MM.1S (cell line): ENCODE measurements at regions not wholly inside any gene's neighbourhood (a gene's known extent, or its start where the extent isn't known, plus 50 kb on each side); places are given as distances from the start of the nearest gene placed in this dataset.
"Not testable (repeated sequence)": the region's sequence is repeated elsewhere in the genome, so short reads cannot be mapped to it uniquely, and the experiment has no call there.

Experiments
- DNase-seq: peaks from one replicate; pipeline ENCODE4 v3.0.0-alpha.2; 2015
- H2AFZ ChIP-seq: fragments of 300-600 bp; sonication (generic); 2 replicates; pipeline ENCODE4 v1.6.0; 2016; ENCODE audit warnings: antibody characterized with exemption, low read length
- H3F3A ChIP-seq: fragments of 300-600 bp; sonication (generic); 2 replicates; pipeline ENCODE4 v1.6.1; 2016; ENCODE audit warnings: mild to moderate bottlenecking, antibody characterized with exemption, low read length, moderate library complexity, mixed read lengths; ENCODE audit not compliant: insufficient read depth
- H3K27ac ChIP-seq: fragments of 300-600 bp; sonication (generic); 2 replicates; pipeline ENCODE4 v1.5.1; 2016; ENCODE audit warnings: mild to moderate bottlenecking, low read length
- H3K27me3 ChIP-seq: fragments of 300-600 bp; sonication (generic); replicated peaks from 2 replicates; pipeline ENCODE4 v1.6.0; 2016; ENCODE audit warnings: low read length; ENCODE audit not compliant: insufficient read depth
- H3K36me3 ChIP-seq: fragments of 300-600 bp; sonication (generic); replicated peaks from 2 replicates; pipeline ENCODE4 v1.6.1; 2016; ENCODE audit warnings: mild to moderate bottlenecking, low read length, mixed read lengths; ENCODE audit not compliant: insufficient read depth
- H3K4me1 ChIP-seq: fragments of 300-600 bp; sonication (generic); 2 replicates; pipeline ENCODE4 v1.6.1; 2016; ENCODE audit warnings: low read length, mixed read lengths
- H3K4me2 ChIP-seq: fragments of 300-600 bp; sonication (generic); 2 replicates; pipeline ENCODE4 v1.6.0; 2016; ENCODE audit warnings: low read depth, low read length
- H3K4me3 ChIP-seq: fragments of 300-600 bp; sonication (generic); 2 replicates; pipeline ENCODE4 v1.5.1; 2016; ENCODE audit warnings: low read length, mixed read lengths
- H3K79me2 ChIP-seq: fragments of 300-600 bp; sonication (generic); 2 replicates; pipeline ENCODE4 v1.6.1; 2016; ENCODE audit warnings: mixed run types, low read length, mixed read lengths
- H3K9ac ChIP-seq: fragments of 300-600 bp; sonication (generic); 2 replicates; pipeline ENCODE4 v1.6.1; 2016; ENCODE audit warnings: low read length, mixed read lengths
- H3K9me2 ChIP-seq: fragments of 300-600 bp; sonication (generic); replicated peaks from 2 replicates; pipeline ENCODE4 v1.6.1; 2016; ENCODE audit warnings: mild to moderate bottlenecking, low read length, mixed read lengths; ENCODE audit not compliant: insufficient read depth
- H3K9me3 ChIP-seq: fragments of 300-600 bp; sonication (generic); replicated peaks from 2 replicates; pipeline ENCODE4 v1.6.1; 2016; ENCODE audit warnings: mild to moderate bottlenecking, low read length, mixed read lengths; ENCODE audit not compliant: insufficient read depth
- H4K20me1 ChIP-seq: fragments of 300-600 bp; sonication (generic); 2 replicates; pipeline ENCODE4 v1.6.1; 2016; ENCODE audit warnings: mild to moderate bottlenecking, low read length, moderate library complexity, mixed read lengths; ENCODE audit not compliant: insufficient read depth
- CTCF ChIP-seq: fragments of 300-600 bp; sonication (generic); IDR thresholded peaks from 2 replicates; pipeline ENCODE4 v1.5.1; 2016; ENCODE audit warnings: antibody characterized with exemption, low read length, mixed read lengths
- EZH2 ChIP-seq: fragments of 300-600 bp; sonication (generic); optimal IDR thresholded peaks from 2 replicates; pipeline ENCODE3; 2017; ENCODE audit warnings: low read depth, mild to moderate bottlenecking, antibody characterized with exemption, low read length, mixed read lengths
- EZH2phosphoT487 ChIP-seq: fragments of 300-600 bp; sonication (generic); IDR thresholded peaks from 2 replicates; pipeline ENCODE4 v1.6.1; 2018; ENCODE audit warnings: antibody characterized with exemption, low read length

- H3K27me3 ChIP-seq, result no peaks in the 10 kb centered on the region
- H3F3A ChIP-seq, result no peaks in the 10 kb centered on the region
- H3K9me2 ChIP-seq, result no peaks in the 10 kb centered on the region
- H3K79me2 ChIP-seq, result no peaks in the 10 kb centered on the region
- DNase-seq, result no peak
- no peaks in the 10 kb centered on the region for H3K36me3 ChIP-seq
- no peak overlapping the region for H2AFZ ChIP-seq
- no peak overlapping the region for H3K9ac ChIP-seq
- H3K4me2 ChIP-seq, result no peak overlapping the region
- no peak for TF ChIP-seq EZH2phosphoT487
- TF ChIP-seq EZH2, result no peak
- no peak for TF ChIP-seq CTCF
- H3K27ac ChIP-seq, result no peak overlapping the region
- H3K4me3 ChIP-seq, result no peak overlapping the region
- H3K9me3 ChIP-seq, result no peaks in the 10 kb centered on the region
- H4K20me1 ChIP-seq, result no peaks in the 10 kb centered on the region
- H3K4me1 ChIP-seq, result peaks cover 17% of the 10 kb centered on the region
These were observed 341.5 kb downstream of the OTUD1 start for GRCh38 chr10:23780331-23780730.

- Histone ChIP-seq H3K27ac (no peak overlapping the region), H3K9me3 (no peaks in the 10 kb centered on the region), H3K4me3 (no peak overlapping the region), H3K4me2 (no peak overlapping the region), H3F3A (no peaks in the 10 kb centered on the region), H3K9me2 (no peaks in the 10 kb centered on the region), H3K79me2 (no peaks in the 10 kb centered on the region), H3K36me3 (no peaks in the 10 kb centered on the region), H4K20me1 (no peaks in the 10 kb centered on the region), H3K27me3 (no peaks in the 10 kb centered on the region), H3K9ac (no peak overlapping the region), H3K4me1 (no peaks in the 10 kb centered on the region), H2AFZ (no peak overlapping the region)
- TF ChIP-seq CTCF, result no peak
- TF ChIP-seq EZH2, result no peak
- TF ChIP-seq EZH2phosphoT487, result no peak
- DNase-seq, result no peak
These were observed 347.7 kb downstream of the OTUD1 start for GRCh38 chr10:23786594-23786993.

- Histone ChIP-seq H3K4me3 (no peak overlapping the region), H3K9ac (no peak overlapping the region), H3K4me1 (no peaks in the 10 kb centered on the region), H3K36me3 (no peaks in the 10 kb centered on the region), H3K9me3 (no peaks in the 10 kb centered on the region), H3K27ac (no peak overlapping the region), H3F3A (no peaks in the 10 kb centered on the region), H2AFZ (no peak overlapping the region), H4K20me1 (no peaks in the 10 kb centered on the region), H3K79me2 (no peaks in the 10 kb centered on the region), H3K27me3 (no peaks in the 10 kb centered on the region), H3K9me2 (no peaks in the 10 kb centered on the region), H3K4me2 (no peak overlapping the region)
- no peak for TF ChIP-seq EZH2
- TF ChIP-seq EZH2phosphoT487, result no peak
- TF ChIP-seq CTCF, result no peak
- no peak for DNase-seq
These were observed 354.7 kb downstream of the OTUD1 start for GRCh38 chr10:23793577-23793976.

- not testable (repeated sequence) for H3K4me1 ChIP-seq, H4K20me1 ChIP-seq, H3K79me2 ChIP-seq, DNase-seq, H3K9me3 ChIP-seq, H3K9me2 ChIP-seq, H3K4me2 ChIP-seq, H3K9ac ChIP-seq, H3K4me3 ChIP-seq, H3K27me3 ChIP-seq, H2AFZ ChIP-seq, H3K27ac ChIP-seq, H3F3A ChIP-seq, H3K36me3 ChIP-seq
These were observed 358.6 kb downstream of the OTUD1 start for GRCh38 chr10:23797452-23797851.
